COLO668 (cell line): ENCODE measurements at regions not wholly inside any gene's neighbourhood (a gene's known extent, or its start where the extent isn't known, plus 50 kb on each side); places are given as distances from the start of the nearest gene placed in this dataset.

Experiments used
- DNase-seq: peaks from one replicate; lab custom pipeline; 2025; ENCODE audit not compliant: unreplicated experiment; lab: John Stamatoyannopoulos, UW

DNA sequence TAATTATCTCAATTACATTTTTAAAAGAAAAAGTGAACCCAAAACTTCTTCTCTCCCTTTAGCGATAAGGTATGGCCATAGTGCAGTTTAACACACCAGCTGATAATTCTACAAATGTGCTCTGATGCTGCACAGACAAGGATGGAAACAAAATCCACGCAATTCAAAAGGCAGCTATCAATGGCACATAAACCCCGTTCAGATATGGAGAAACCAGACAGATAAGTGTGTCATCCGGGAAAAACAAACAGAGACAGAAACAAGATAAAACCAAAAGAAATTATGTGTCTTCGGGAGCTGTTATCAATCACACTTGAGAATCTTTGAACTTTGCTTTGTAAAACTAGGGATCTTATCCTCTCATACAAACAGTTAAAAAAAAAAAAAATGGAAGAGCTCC, 73.6 kb downstream of the SIPA1L2 start:
- DNase-seq, result no peak

DNA sequence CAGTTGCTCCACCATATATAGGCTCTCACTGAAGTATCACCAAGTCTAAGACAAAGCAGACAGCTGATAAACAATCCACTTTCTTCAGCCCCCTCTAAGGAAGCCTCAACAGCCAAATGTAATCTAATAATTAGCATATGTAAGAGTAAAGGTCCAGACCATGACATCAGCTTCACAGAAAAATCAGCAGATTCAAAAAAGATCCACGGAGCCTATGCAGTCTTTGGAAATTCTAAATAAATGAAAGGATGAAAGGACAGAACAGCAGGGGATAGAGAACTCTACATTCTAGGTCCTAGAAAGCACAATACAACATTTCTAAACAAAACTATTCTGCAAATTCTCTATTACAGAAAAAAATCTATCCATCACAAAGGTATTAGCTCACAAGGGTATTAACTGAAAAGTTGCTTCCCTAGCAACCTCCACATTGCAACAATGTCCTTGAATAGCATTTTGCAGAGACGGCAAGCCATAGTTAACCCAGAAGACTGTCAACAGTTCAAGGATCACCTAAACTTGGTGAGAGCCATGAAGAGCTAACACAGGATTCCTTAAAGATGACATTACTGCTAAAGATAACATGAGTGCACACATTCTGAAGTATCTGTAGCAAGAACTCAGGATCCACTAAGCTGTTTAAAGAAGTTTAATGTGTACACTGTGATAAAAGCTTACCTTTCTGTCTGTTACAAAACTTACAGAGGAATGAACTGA, 74.3 kb downstream of the SIPA1L2 start:
- no peak for DNase-seq

DNA sequence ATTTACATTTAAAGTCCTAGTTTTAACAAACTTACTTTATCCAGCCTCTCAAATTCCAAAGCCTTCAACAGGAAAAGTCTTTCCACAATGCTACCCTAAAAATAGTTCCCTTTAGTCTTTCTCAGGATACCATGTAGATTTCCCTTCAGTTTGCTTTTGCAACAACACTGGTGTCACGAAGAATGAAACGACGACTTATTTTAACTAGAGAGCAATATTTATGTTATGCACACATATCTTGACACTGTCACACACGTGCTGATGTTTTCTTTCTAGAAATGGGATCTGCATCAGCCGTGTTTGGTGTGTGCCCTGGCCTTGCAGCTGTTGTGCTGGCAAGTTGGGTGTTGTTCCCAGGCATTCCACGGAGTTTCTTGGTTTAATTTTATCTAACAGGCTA, 75.5 kb downstream of the SIPA1L2 start:
- DNase-seq, result no peak

DNA sequence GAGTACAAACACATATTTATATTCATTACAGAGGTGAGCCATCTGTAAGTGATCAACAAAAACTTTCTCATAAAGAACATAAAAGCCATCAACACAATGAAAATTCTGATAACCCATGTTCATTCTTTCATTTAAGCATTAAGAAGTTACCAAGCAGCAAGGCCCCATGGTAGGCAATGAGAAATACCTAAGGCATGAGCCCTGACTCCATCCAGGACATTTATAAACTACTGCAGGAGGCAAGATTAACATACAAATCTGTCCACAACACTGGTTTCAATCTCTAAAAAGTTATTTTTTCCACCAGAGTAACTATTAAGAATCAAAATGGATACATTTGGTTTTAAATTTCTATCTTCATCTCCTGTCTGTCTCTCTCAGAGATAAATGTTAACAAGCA, 76.1 kb downstream of the SIPA1L2 start:
- DNase-seq, result no peak

DNA sequence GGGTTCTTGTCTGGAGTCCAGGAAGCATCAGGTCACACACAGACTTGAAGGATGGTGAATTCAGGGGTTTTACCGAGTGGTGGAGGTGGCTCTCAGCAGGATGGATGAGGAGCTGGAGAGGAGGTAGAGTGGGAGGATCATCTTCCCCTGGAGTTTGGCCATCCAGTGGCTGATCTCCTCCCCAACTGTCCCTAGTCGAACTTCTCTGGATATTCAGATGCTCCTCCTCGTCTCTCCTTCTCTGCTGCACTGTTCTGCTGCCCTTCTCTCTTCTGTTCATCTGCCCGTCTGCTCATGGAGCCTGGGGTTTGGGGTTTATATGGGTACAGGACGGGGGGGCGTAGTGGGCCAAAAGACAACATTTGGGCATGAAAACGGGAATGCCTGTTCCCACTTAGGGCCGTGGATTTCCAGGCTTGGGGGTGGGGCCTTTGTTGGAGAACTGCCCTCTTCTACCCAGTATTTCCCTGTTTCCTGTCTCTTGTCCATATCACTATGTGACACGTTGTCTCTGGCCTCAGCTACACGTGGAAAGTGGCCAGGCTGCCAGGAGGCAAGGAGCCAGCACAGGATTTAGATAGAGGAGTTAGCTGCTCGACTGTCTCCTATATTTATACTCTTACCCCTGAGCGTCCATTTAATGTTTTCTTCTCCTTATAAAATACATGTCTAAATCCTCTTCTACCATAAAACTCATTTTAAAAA, 76.7 kb downstream of the SIPA1L2 start:
- no peak for DNase-seq

DNA sequence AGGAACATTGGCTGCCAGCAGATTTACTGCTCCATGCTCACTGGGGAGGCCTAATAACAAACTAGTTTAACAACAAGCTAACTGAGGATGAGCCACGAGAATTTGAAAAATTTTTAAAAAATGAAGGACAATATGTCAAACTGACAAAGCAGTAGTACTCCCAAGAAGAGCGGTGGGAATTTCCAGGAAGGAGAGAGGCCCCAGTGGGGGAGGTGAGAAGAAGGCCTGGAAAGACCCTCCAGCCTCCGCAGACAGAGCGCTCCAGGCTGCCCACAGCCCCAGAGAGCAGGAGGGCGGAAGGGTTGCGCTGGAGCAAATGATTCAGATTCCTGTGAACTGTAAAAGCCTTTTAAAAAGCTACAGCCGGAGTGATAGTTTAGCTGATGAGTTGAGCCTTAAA, 78.5 kb downstream of the SIPA1L2 start:
- DNase-seq, result no peak

DNA sequence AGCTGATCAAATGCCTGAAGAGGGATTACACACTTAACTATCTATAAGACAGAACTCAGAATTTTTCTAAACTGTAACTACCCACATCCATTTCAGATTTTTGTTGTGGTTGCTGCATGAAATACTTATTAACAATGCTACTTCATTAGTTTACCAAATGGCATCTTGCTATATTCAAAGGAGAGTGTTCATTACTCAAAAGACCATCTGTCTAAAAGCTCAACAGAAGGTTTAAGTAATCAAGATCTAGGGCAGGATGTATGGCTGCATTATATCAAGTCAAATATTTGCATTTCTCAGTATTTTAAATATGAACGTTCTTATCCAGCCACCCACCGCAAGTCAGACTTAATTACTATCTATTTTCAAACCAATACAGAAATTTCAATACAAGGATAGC, 79.9 kb downstream of the SIPA1L2 start:
- DNase-seq, result no peak

DNA sequence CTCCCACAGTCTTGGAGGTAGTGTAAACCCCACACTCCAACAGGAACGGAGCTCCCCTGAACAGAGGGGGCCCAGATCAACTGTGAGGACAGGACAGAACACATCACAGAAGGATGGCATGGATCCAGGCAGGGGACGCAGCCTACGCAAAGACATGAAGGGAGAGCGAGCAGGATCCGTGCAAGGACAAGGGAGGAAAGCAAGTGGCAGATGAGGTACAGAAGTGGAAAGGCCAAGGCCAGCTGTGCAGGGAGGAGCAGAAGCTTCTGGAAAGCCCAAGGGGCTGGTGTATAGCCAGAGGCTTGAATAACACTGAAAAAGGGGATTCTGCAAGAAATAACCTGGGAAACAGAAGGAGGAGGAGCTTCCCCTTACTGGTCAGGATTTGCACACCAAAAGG, 81.2 kb downstream of the SIPA1L2 start:
- DNase-seq, result no peak

DNA sequence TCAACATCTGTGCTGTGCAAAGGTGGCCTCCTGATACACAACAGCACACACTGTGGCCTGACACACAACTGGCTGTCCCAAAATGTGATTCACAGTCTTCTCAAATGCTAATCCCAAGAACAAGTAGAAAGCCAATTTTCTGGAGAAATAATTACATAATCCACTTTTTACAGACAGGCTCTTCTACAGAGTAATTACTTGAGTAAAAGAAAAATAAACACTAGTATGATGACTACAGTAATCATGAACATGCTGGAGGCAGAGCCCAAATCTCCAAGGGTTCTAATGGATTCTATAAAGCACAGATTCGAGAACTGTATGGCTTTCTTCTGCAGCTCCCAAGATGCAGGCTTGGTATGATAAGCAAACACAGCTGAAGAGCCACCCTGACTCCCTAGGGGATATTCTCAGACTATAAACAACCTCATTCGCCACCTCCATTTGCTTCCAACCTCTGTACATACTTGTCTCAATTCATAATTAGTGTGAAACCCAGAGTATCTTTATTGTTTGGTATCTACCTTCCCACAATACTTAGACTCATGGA, 81.9 kb downstream of the SIPA1L2 start:
- DNase-seq, result no peak

DNA sequence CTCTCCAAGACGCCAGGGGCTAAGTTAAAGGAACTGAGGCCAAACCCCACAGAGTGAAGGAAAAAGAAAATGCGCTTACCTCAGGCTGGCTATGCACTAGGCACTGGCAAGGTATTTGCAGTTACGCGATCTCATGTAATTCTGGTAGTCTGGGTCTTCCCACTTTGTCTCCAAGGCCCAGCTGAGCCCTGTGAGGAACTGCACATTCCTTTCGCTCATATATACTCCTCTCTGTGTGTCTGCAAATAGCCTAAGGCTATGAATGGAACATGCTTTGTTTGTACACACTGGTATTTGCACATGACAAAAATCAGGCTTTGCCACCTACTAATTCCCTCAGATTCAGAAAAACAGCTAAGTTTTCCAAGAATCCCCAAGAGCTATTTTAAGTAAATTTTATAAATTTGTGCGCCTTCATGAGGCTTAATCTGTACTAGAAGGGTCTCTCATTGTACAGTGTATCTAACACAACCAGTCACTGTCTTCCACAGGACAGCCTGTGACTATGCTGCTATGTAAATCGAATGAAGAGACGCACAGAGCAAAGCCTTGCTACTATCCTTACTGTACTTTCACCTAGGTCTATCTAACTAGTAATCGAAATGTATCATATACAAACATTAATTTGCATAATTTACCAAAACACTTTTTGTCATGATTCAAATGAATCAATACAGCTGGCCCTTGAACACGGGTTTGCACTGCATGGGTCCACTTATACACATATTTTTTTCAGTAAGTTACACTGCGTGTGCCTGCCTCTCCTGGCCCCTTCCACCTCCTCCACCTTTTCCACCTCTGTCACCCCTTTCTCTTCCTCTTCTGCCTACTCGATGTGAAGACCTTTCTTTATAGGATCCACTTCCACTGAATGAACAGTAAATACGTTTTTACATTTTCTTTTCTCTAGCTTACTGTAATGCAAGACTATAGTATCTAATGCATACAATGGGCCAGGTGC, 87.0 kb downstream of the SIPA1L2 start:
- DNase-seq, result peak; percentile 33

DNA sequence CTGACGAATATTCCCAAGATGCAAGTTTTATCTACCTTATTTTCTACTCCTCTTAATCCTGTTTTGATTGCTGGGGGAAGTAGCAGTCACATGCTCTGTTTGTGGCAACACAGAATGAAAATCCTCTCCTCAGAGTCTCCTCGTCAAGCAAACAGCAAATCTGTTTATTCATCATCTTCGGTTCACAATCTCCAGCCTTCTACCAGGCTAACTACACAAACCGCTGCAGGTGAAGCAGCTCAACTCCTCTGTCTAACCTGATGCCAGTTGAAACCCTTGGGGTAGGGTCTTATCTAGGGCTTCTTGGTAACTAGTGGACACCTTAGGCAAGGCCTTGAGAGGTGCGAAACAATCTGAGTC, 91.0 kb downstream of the SIPA1L2 start:
- DNase-seq, result no peak

DNA sequence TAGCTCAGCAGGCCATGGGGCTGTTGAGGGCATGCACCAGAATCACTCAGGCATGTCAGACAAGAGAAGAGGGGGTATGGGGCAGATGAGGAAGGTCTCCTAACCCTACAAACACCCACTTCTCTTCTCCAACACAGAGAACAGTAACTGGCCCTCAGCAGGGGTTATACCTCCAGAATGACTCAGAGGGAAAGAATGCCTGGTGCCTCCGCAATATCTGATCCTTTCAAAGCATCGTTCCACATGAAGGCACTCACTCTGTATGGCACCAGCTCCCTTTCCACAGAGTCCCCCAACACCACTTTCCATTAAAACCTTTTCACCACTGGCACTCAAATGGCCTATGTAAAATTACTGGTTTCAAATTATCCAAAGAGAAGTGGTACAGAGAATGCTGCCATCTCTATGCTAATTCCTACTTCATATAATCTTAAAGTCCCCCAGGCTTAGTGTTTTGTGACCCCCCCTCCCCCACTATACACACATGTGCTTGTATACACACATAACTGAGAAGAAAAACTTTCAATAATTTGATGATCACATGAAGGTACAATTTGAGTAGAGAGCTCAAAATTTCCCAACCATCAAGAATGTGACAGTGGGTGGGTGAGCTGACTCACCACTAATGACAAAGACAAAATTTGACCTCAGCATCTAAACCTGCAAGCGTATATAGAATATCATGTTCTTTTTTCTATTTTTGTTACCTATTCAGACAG, 91.5 kb downstream of the SIPA1L2 start:
- peak; percentile 74 for DNase-seq

DNA sequence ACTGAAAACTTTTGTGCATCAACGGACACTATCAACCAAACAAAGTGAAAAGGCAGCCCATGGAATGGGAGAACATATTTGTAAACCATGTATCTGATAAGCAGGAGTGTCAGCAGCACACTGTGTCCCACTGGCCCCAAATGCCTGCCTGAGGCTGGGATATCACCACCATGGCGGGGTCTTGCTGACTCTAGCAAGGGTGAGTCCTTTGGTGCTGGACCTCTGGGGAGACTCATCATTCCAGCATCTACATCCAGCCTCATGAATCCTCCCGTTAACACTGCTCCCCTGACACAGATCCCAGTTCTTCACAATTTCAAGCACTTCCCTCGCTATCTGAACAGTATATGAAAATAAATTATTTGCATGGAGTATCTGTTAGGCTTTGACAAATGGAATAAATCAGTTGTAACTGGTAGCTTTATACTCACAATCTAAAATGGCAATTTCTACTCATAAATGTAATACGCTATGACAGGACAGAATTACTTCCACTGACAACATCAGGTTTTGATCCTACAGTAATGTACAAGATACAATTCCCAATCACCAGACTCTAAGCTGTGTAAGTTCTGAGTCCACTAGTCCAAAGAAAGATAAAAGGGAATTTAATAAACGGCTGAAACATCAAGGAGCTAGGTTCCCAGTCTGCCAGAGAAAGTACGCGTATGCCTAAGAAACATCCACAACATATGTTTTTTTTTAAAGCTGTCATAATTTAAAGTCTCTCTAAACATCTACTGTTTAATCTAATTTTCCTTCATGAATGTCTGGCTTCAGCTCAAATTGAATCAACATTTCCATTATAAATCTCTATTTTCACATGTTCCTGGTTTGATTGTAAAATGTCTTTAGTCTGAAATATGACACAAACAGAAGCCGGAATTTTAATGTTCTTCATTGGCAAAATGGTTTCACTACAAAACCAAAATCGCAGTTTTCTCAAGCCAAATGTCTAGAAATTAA, 95.1 kb downstream of the SIPA1L2 start:
- no peak for DNase-seq

DNA sequence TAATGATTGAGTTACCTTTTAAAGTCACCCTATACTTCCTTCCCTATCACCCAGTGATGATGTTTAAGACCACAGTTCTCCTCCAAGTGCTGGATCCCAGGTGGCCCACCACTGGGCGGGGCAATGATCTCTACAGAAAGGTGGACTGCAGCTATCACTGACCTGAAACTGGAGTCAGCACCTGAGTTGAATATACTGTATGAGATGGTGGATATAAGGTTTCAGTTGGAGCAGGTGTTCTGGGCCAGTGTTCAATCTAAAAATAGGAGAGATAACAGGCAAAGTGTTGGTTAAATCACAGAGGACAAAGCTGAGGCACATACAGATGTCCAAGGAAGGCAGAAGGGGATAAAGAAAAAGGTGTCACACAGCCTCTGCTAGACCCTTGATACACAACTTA, 96.6 kb downstream of the SIPA1L2 start:
- peak; percentile 80 for DNase-seq

DNA sequence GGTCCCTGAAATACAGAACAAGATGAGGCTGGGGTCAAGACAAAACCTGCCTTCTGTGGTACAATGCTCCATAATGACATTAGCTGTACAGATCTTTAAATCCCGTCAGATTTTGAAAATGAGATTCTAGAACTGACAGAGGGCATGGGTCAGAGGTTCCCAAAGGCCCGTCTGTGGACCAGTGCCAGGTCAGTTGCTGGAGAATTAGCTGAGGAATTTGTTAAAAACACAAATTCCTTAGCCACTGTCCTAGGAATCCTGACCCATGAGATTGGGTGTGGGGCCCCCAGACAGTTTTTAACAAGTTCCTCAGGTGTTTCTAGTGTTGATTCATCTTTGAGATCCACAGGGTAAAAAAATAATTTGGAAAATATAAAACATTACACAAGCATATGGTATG, 97.0 kb downstream of the SIPA1L2 start:
- no peak for DNase-seq

DNA sequence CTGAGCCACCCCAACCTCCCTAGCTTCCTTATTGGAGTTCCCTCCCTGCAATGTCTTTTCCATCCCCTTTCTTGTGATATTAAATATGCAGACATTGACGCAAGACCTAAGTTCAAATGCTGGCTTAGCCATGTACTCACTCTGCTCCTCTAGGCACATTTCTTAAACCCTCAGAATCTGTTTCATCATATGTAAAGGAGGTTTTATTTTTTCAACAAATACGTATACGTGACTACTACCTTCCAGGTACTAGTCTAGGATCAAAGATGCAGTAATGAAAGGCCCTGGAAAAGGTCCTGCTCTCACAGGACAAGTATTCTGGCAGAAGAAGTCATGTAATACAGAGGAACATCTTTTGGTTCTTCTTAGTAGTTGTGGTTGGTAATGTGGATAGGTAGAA, 98.6 kb downstream of the SIPA1L2 start:
- no peak for DNase-seq

DNA sequence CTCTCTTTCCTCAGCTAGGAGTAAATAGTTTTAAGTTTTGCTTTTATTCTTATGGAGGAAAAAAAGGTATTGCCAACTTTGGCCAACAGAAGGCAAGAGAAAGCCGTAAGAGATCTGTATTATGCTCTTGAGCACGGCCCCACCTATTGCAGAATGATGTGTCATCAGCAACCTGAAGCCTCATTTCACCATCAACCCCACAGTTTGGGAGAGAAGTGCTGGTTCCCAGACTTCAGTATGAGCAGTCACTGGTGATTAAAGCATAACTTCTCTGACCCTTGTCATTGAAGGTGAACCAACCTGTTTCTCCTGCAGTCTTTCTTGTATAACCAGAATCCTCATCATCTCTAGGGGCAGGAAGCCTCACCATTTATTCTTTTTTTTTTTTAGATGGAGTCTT, 100.2 kb downstream of the SIPA1L2 start:
- no peak for DNase-seq

DNA sequence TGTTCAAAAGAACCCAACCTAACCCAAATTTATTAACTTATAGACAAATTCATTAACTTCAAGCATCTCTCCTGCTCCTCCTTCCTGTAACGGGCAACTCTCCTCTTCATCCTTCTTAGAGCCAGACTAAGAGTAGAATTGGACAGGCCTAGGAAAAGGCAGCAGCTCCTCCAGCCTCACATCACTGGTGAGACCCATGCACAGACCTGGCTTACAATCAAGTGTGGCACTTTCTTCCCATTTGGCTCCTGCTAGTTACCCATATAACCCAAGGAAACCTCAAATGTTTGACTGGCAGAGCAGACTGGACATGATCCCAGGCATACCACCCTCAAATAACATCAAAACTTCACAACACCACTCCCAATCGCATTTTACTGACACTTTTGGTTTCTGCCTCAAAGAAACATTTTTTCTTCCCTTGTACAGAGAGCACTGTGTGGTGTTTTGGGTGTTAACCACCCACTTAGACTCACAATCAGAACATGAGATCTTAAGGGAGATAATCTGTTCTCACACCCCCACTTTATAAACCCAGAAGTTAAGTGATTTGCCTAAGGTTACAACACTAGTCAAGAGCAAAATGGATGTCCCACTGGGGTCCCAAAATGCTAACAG, 101.4 kb downstream of the SIPA1L2 start:
- no peak for DNase-seq

DNA sequence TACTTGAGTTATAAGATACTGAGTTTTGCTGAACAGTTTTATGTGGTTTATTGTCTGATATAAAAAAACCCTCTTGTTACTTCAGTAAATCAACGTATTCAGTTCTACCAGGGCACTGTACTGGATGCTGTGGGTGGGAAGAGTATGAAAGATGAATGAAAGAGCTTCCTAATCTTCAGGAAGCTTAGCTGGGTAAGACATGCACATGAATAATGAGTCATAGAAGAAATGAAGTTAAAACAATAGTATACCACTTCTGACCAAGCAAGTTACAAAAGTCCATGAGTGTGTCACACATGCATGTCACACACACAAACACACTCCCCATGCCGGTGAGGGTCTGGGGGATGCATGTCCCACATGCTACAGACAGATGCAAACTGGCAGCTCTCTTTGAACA, 105.9 kb downstream of the SIPA1L2 start:
- DNase-seq, result no peak
